GM21825 (cell line): ENCODE measurements at regions not wholly inside any gene's neighbourhood (a gene's known extent, or its start where the extent isn't known, plus 50 kb on each side); places are given as distances from the start of the nearest gene placed in this dataset.

Experiments
- ATAC-seq: cut with Tn5 transposase; IDR thresholded peaks from one replicate; pipeline ENCODE4 v1.9.1; 2021; ENCODE audit warnings: mild to moderate bottlenecking, moderate library complexity; ENCODE audit not compliant: unreplicated experiment

GRCh38 chr5:93018461-93018860, 562.6 kb downstream of the NR2F1-AS1 start:
- no peak for ATAC-seq

DNA sequence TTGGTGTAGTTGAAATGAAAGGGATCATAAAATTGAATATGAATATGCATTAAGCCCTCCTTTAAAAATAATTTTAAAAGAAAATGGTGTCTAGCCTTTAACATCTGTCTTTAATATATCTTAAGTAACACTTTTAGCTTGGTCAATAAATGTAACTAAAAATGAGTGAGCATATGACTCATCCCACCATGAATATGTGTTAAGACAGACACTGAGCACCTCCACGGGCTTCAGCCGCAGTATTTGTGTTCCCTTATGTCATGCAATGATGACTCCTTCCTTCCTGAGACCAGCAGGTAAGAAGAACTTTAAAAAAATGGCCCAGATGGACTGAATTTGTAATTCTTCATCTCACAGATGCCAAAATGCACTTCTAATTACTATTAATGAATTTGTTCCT, 563.2 kb downstream of the NR2F1-AS1 start:
- no peak for ATAC-seq

GRCh38 chr5:93017376-93017775, 563.6 kb downstream of the NR2F1-AS1 start:
- ATAC-seq = no peak

DNA sequence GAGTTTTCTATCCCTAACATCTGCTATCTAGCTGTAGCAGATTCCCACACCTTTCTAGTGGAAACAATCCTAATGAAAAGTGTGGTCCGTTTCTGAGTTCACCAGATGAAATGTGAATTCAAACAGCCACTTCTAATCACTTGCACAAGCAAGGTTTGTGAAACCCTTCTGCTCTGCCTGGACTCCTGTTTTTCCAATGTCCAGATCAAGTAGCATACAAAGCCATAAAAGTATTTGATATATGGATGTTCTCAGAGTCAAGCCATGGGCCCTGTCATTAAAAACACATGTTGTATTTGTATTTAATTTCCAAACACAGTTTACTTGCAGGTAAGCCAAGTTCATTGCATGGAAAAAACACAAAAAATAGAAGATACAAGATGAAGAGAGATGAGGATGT, 570.4 kb downstream of the NR2F1-AS1 start:
- ATAC-seq = no peak

DNA sequence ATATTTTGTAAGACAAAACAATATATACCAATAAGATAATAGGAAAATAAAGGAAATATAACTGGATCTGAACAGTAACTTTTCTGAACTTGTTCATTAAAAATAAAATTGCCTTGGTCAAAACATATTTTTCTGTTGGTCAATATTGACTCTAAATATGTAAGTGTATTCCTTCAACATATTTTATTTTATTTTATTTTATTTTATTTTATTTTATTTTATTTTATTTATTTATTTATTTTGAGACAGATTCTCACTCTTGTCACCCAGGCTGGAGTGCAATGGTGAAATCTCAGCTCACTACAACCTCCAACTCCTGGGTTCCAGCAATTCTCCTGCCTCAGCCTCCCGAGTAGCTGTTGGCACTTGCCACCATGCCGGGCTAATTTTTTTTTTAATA, 571.0 kb downstream of the NR2F1-AS1 start:
- no peak for ATAC-seq

DNA sequence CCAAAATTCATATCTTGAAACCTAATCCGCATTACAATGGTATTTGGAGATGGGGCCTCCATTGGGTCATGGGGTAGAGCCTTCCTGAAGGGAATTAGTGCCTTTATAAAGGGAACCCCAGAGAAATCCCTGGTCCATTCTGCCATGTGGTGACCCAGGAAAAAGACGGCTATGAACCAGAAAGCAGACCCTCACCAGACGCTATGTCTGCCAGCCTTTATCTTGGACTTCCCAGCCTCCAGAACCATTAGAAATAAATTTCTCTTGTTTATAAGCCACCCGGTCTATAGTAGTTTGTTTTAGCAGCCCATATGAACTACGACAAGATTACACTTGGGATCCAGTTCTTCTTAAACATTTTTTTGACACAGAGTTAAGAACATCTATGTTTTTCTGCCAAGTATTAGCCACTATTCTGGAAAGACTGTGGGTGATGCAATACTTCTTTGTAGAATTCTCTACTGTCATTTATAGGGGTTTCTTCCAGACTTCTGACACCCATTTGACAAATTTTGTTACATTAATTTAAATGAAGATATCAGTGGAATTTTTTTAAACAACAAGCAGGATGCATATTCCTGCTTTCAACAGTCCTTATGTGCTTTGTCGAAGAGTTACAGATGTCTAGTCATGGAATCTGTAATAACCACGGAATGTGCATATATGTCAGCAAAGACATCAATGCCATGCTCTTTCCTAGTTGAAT, 572.4 kb downstream of the NR2F1-AS1 start:
- no peak for ATAC-seq

DNA sequence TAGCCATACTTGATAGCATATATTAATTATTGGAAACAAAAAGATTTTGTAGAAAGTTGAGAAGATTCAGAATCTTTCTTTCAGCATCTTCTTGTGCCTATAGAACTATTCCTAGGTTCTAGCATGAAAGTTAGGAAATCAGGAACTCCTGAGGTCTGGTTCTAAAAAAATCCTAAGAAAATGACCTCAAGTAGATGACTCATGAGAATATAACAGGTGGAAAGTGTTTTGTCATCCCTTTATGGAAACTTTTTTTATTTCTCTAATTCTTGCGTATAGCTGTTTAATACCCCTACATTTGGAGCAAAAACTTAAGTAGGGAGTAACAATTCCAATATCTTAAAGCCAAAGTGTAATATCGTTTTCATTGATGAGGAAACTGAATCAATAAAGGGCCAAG, 574.1 kb downstream of the NR2F1-AS1 start:
- ATAC-seq = no peak

- no peak for ATAC-seq
Observed at GRCh38 chr5:92998456-92998855, 582.6 kb downstream of the NR2F1-AS1 start.

DNA sequence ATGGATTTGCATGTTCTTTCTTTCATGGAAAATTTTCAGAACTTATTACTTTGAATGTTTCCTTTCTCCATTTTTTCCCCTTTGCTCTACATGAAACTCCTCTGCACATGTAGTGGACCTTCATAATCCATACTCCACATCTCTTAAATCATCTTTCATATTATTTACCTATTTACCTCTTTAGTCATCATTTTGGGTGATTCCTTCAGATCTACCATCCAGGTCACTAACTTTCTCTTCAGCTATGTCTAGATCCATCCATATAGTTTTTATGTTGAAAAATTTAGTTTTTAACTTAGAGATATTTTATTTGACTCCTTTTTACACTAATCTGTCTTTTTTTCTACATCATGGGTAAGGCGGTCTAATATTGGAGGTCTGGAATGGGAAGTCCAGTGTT, 586.6 kb downstream of the NR2F1-AS1 start:
- no peak for ATAC-seq

GRCh38 chr5:92992073-92992472, 588.9 kb downstream of the NR2F1-AS1 start:
- no peak for ATAC-seq

DNA sequence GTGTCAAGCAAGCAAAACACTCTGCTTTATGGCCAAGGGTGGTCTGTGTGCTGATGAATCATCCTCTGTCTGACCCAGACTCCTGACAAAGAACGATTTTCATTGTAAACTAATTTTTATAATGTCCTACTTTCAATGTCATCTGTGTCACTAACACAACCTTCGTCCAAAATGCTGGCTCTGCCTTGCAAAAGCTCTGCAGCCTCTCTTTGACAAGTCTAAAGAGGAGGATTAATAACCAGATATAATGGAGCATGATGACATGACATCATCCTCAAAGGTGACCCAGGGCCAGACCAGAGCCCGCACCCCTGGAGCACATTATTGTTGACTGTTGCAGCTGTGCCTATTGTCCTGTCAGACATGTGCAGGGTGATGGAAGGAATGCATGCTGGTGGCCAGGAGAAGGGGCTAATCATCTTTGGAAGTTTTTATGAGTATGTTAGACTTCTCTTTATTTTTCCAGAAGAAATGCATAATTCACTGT, 589.4 kb downstream of the NR2F1-AS1 start:
- no peak for ATAC-seq

- no peak for ATAC-seq
Observed at GRCh38 chr5:92990771-92991170, 590.2 kb downstream of the NR2F1-AS1 start.

DNA sequence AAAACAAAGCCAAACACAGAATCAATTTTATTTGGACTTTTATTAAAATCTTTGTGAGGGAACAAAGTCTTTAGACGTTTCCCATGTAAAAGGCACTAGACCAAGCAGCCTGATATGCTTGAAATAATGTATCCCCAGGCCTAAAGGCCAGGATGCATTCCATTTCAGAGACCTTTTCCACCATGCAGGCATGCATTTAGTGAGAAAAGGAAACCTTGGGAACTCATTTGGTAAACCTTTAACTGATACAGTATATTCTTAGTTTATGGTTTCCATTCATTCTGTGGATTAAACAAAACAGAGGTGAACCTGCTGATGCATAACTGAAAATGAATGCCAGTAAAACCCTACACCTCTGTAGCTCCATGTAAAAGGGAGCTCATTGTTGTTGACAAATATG, 600.0 kb downstream of the NR2F1-AS1 start:
- ATAC-seq = no peak

DNA sequence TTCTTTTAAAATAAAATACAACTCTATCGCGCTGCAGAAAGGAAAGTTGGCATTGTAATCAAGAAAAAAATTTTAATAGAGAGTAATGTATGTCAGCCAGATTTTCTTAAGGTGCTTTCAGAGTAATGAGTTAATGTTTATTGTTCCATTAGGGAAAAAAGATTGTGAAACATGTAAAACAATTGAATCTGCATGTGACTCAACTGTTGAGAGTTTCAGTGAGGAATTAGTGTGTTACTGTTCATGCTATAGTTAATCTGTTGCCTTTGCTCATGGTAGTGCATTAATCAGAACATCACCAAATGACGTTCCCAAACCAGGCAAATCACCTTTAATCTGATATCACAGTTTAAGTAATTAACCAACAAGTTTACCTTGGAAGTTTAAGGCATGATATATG, 600.5 kb downstream of the NR2F1-AS1 start:
- no peak for ATAC-seq

GRCh38 chr5:92979716-92980115, 601.3 kb downstream of the NR2F1-AS1 start:
- no peak for ATAC-seq

DNA sequence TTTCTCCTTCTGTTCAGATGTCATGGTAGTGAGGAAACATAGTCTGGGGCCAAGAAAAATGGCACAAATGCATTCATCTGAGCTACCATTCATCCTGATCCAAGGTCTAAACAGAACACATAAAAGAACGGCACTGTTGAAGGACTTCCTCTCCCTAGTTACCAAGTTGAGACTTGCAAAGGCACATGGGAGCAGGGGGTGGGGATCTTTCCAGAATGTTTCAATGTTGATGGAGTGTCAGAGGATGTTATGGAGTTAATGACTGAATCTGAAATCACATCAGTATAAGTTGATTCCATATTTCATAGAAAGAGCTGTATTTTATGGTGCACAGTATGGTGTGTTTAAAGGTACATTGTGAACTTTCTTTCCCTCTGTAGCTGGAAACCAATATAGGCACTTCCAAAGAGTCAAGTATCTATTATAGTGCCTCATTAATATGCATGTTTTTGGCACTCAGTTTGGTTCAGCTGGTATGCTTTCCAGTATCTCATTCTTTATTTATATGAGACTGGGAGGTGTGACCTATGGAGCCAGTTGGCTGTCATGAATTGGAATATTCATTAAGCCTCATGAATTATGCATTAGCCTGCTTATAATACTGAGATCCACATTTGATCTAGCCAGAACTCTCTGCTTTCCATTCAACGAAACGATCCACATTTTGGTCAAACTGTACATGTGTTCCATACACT, 603.0 kb downstream of the NR2F1-AS1 start:
- ATAC-seq = no peak

DNA sequence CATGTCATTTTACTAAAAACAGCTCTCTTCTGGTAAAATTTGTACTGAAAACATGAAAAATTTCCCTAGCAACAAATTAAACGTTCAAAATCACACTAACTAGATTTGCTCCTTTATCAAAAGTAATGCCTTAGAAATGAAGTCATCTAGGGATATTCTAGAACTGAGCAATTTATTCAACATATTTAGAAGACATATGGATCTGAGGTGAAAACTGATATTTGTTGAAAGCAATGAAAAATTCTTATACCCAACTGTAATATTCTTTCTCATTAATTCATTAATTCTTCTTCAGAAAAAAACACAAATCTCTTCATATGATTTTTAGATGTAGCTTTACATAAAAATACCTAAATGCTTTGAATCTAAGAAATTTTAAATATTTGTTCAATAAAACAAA, 604.9 kb downstream of the NR2F1-AS1 start:
- no peak for ATAC-seq

DNA sequence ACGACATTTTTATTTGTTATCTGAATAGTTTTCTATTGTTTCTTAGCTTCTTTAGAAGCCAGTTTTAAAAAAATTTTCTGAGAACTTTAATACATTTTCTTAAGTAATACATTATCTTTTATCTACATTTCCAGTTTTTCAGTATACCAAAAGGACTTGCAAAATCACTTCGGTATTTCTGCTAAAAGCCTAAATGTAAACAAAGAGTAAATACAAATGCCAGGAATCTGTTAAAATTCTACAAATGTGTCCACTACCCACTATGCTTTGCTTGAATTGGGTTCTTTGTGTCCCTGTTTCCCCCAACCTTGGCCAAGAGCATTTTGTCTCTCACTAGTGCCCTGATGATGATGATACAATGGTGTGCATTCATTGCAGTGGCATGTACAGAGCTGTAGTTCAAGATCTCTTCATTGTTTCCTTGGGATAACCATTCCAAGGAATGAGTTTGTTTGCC, 611.2 kb downstream of the NR2F1-AS1 start:
- ATAC-seq = no peak

- ATAC-seq = no peak
Observed at GRCh38 chr5:92969191-92969780, 611.7 kb downstream of the NR2F1-AS1 start.

DNA sequence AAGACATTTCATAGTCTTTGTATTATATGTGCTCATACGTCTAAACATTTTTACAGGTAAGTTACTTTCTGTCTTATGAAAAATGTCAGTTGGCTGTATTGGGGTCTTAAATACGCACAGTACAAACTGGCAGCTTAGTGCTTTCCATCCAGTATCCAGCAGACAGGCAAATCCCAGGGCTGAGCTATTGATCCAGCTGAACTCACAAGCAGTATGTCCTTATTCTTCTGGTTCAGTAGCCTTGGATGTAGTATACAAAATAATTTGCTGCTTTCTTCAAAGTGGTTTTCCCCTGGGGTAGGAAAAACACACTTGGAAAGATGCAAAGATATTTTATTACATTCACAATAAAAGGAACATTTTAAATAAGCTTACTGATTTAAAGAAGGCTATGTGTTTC, 617.2 kb downstream of the NR2F1-AS1 start:
- ATAC-seq = no peak

DNA sequence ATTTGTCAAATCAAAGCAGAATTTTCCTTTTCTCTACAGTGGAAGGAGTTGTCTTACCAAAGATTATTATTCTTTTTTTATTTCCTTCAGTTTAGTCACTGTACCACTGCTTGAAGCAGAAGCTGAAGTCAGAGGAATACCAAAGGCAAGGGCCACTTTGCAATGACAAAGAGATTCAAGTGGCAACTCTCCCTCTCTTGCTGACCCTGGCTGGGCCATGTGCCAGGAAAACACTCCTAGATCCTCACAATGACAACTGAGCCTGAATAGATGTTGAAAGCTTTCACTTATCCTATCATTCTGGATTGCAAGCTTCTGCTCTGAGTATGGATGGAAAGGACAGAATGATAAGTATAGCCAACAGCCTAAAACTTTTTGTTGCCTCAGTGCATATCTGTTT, 618.3 kb downstream of the NR2F1-AS1 start:
- no peak for ATAC-seq

GRCh38 chr5:92956886-92957285, 624.1 kb downstream of the NR2F1-AS1 start:
- no peak for ATAC-seq
